ACC112 (cell line): ENCODE measurements at regions not wholly inside any gene's neighbourhood (a gene's known extent, or its start where the extent isn't known, plus 50 kb on each side); places are given as distances from the start of the nearest gene placed in this dataset.

Source experiments
- H2AFZ ChIP-seq: fragments of 200-600 bp; sonication (generic); one replicate; pipeline ENCODE4 v1.6.0; 2017; ENCODE audit warnings: antibody characterized with exemption, low read length; ENCODE audit not compliant: unreplicated experiment
- H3K27ac ChIP-seq: fragments of 200-600 bp; sonication (generic); 2 replicates; pipeline ENCODE4 v1.5.1; 2014; ENCODE audit warnings: low read depth, mild to moderate bottlenecking, antibody characterized with exemption, low read length, moderate library complexity
- H3K27me3 ChIP-seq: fragments of 200-600 bp; sonication (generic); 2 replicates; pipeline ENCODE4 v1.6.1; 2014; ENCODE audit warnings: mild to moderate bottlenecking, antibody characterized with exemption, low read length, moderate library complexity, mixed read lengths; ENCODE audit not compliant: insufficient read depth
- H3K36me3 ChIP-seq: fragments of 200-600 bp; sonication (generic); 2 replicates; pipeline ENCODE4 v1.6.1; 2016; ENCODE audit warnings: mild to moderate bottlenecking, antibody characterized with exemption, low read length, moderate library complexity, mixed read lengths; ENCODE audit not compliant: insufficient read depth
- H3K4me1 ChIP-seq: fragments of 200-600 bp; sonication (generic); one replicate; pipeline ENCODE4 v1.6.1; 2016; ENCODE audit warnings: low read length, mixed read lengths; ENCODE audit not compliant: insufficient read depth, unreplicated experiment, control insufficient read depth
- H3K4me3 ChIP-seq: fragments of 200-600 bp; sonication (generic); 2 replicates; pipeline ENCODE4 v1.5.1; 2014; ENCODE audit warnings: mild to moderate bottlenecking, low read depth, low read length
- H3K79me2 ChIP-seq: fragments of 200-600 bp; sonication (generic); one replicate; pipeline ENCODE4 v1.6.0; 2016; ENCODE audit warnings: low read length; ENCODE audit not compliant: control insufficient read depth, unreplicated experiment, insufficient read depth

DNA sequence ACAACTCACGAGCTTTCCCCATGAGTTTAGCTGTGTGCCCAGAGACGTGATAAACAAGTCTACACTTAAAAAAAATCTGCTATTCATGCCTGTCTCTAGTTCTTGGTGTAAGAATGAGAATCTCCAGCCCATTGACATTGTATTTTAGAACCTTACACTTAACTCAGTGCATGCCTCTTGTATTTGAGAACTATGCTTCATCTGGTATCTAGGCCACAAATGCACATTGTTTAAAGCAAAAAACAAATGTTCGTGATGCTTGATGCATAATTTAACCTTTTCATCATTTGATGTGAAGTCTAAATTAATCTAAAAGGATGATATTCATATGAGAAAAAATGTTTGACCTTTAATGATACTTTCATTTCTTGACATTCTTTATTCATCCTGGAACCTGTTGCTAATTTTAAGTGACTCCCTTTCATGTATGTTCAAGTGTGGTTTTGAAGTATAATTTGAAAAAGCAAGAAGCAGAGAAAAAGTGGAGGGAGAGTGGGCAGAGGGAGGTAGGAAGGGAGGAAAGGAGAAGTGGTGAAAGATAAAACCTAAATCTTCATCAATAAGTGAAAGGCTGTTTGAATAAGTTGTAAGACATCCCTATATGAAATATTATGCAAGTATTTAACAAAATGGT is 116.9 kb downstream of the PFDN4 start:
- no peaks in the 10 kb centered on the region for H3K79me2 ChIP-seq
- no peak overlapping the region for H3K27ac ChIP-seq
- H3K27me3 ChIP-seq = no peaks in the 10 kb centered on the region
- no peaks in the 10 kb centered on the region for H3K36me3 ChIP-seq
- H3K4me1 ChIP-seq = peaks cover 7% of the 10 kb centered on the region
- no peak overlapping the region for H2AFZ ChIP-seq
- no peak overlapping the region for H3K4me3 ChIP-seq

DNA sequence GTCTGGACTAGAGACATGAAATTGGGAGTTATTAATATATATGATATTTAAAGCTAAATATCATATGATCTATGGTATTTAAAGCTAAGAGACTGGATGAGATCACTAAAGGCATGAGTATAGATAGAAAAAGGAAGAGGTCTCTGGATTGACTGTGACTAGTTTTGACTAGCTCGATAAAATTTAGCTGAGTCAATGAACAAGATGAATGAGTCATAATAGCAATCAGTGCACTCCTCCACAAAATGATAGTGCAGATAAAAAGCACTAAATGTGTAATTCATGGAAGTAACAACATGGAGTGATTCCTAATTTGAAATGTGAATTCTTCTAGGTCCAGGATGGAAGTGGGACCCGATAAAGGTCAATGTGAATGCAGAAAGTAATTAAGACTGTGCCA is 127.4 kb downstream of the PFDN4 start:
- Histone ChIP-seq H3K4me1 (peaks cover 16% of the 10 kb centered on the region), H3K36me3 (no peaks in the 10 kb centered on the region), H3K27ac (no peak overlapping the region), H3K27me3 (no peaks in the 10 kb centered on the region), H3K79me2 (no peaks in the 10 kb centered on the region), H3K4me3 (no peak overlapping the region), H2AFZ (no peak overlapping the region)

DNA sequence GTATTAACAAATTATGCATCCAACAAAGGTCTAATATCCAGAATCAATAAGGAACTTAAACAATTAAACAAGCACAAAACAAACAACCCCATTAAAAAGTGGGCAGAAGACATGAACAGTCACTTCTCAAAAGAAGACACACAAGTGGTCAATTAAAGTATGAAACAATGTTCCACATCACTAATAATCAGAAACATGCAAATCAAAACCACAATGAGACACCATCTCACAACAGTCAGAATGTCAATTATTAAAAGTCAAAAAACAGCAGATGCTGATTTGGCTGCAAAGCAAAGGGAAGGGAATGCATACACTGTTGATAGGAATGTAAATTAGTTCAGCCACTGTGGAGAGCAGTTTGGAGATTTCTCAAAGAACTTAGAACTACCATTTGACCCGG is 129.3 kb downstream of the PFDN4 start:
- Histone ChIP-seq H3K27me3 (no peaks in the 10 kb centered on the region), H3K79me2 (no peaks in the 10 kb centered on the region), H3K36me3 (no peaks in the 10 kb centered on the region), H3K4me1 (peaks cover 34% of the 10 kb centered on the region), H3K4me3 (no peak overlapping the region), H2AFZ (no peak overlapping the region), H3K27ac (no peak overlapping the region)

GRCh38 chr20:54339093-54339492 is 131.2 kb downstream of the PFDN4 start:
- Histone ChIP-seq H2AFZ (no peak overlapping the region), H3K27me3 (no peaks in the 10 kb centered on the region)

GRCh38 chr20:54340206-54340605 is 132.3 kb downstream of the PFDN4 start:
- Histone ChIP-seq H2AFZ (peak overlapping the region; percentile 84), H3K27me3 (no peaks in the 10 kb centered on the region), H3K4me1 (peaks cover 36% of the 10 kb centered on the region), H3K4me3 (peak overlapping the region; percentile 60; the same call in 1 of the 2 replicates), H3K27ac (peak overlapping the region; percentile 86), H3K36me3 (no peaks in the 10 kb centered on the region), H3K79me2 (no peaks in the 10 kb centered on the region)

More at GRCh38 chr20:54339093-54339492, 131.2 kb downstream of the PFDN4 start:
- peaks cover 34% of the 10 kb centered on the region for H3K4me1 ChIP-seq
- H3K36me3 ChIP-seq = no peaks in the 10 kb centered on the region
- H3K4me3 ChIP-seq = no peak overlapping the region
- no peak overlapping the region for H3K27ac ChIP-seq
- H3K79me2 ChIP-seq = no peaks in the 10 kb centered on the region

GRCh38 chr20:54340667-54341081 is 132.8 kb downstream of the PFDN4 start:
- H2AFZ ChIP-seq = peak overlapping the region; percentile 84
- H3K79me2 ChIP-seq = no peaks in the 10 kb centered on the region
- H3K4me3 ChIP-seq = peak overlapping the region; percentile 60; the same call in 1 of the 2 replicates
- H3K4me1 ChIP-seq = peaks cover 35% of the 10 kb centered on the region
- H3K27me3 ChIP-seq = no peaks in the 10 kb centered on the region
- no peaks in the 10 kb centered on the region for H3K36me3 ChIP-seq
- H3K27ac ChIP-seq = peak overlapping the region; percentile 86

DNA sequence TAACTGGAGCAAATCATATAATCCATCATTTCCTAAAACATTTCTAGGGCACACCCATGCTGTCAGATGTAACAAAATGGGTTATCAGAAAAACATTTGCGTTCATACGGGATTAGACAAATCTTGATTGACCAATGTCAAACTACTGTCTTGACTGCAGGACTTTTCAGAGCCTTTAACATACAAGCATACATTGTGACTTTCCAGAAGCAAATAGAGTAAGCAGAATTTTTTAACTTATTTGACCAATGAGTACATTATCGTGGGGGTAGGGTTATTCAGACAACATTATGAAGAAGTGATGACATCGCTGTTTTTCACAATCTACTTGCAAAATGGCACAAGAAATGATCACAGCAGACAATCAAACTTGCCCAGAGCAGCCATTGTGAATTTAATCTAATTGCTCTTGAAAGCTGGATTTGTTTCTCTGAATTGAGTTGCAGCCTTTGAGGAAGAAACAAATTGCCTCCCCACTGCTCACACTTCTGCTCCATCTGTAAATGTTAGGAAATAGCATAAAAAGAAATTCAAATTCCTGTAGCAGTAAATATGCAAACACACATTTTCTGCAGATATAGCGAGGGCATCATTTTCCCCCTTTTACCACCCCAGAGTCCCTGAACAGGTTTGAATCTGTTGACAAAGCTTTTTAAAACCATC is 133.0 kb upstream of the DOK5 start:
- no peaks in the 10 kb centered on the region for H3K36me3 ChIP-seq
- no peaks in the 10 kb centered on the region for H3K79me2 ChIP-seq
- no peak overlapping the region for H2AFZ ChIP-seq
- no peaks in the 10 kb centered on the region for H3K27me3 ChIP-seq
- no peak overlapping the region for H3K4me3 ChIP-seq
- H3K4me1 ChIP-seq = peaks cover 51% of the 10 kb centered on the region
- no peak overlapping the region for H3K27ac ChIP-seq

DNA sequence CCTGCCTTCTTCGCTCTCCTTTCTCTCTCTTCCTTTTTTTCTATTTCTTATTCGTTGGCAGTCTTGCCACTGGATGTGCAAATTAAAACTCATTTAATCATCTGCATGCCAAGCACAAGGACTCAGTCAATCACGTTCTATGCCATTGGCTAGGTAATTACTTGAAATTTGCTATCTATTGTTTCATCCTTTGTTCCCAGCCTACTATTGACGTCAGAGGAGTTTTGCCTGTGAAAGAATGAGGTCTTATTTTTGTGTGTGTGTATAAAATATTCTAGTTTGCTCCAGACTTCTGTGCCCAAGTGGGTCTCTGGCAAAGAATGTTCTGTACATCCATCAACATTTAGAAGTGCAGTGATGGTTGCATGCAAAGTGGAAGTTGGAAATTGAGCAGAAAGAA is 132.3 kb upstream of the DOK5 start:
- Histone ChIP-seq H3K36me3 (no peaks in the 10 kb centered on the region), H3K27ac (no peak overlapping the region), H3K27me3 (no peaks in the 10 kb centered on the region), H3K4me1 (peaks cover 54% of the 10 kb centered on the region), H3K4me3 (no peak overlapping the region), H3K79me2 (no peaks in the 10 kb centered on the region), H2AFZ (no peak overlapping the region)

DNA sequence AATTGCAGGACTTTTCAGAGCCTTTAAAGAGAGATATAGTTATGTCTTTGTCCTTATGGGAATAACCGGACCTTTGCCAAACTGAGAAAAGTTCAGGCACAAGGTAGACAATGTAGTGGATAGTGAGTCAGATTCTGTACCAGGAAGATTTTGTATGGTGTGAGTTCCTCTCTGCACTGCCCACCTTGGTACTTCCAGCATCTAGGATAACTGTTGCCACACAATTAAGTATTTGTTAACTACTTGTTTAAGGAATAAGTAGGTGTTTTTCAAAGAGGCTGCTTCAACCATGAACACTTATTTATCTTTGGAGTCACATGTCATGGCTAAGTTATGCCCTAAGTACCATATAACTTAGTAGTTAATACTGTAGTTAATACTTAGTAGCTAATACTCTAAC is 131.8 kb upstream of the DOK5 start:
- Histone ChIP-seq H2AFZ (no peak overlapping the region), H3K4me3 (no peak overlapping the region), H3K27me3 (no peaks in the 10 kb centered on the region), H3K36me3 (no peaks in the 10 kb centered on the region), H3K27ac (no peak overlapping the region), H3K79me2 (no peaks in the 10 kb centered on the region), H3K4me1 (peaks cover 54% of the 10 kb centered on the region)

DNA sequence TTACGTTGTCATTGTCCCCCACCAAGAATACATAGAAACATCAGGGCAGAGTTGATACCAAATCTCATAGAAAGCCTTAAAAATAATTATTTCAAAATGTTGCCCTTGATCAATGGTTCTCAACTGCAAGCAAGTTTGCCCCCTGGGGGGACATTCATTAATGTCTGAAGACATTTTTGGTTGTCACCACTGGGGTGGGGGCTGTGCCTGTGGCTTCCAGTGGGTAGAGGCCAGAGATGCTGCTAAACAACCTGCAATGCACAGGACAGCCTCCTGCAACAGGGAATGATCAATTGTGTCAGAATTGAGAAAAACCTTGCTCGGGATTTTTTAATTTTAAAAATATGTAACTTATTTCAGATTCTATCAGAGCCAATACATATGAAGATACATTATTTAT is 130.6 kb upstream of the DOK5 start:
- H3K79me2 ChIP-seq = no peaks in the 10 kb centered on the region
- H3K36me3 ChIP-seq = no peaks in the 10 kb centered on the region
- peak overlapping the region; percentile 56 for H3K27ac ChIP-seq
- no peaks in the 10 kb centered on the region for H3K27me3 ChIP-seq
- H3K4me1 ChIP-seq = peaks cover 53% of the 10 kb centered on the region
- H2AFZ ChIP-seq = no peak overlapping the region
- H3K4me3 ChIP-seq = no peak overlapping the region; the same call in 1 of the 2 replicates

DNA sequence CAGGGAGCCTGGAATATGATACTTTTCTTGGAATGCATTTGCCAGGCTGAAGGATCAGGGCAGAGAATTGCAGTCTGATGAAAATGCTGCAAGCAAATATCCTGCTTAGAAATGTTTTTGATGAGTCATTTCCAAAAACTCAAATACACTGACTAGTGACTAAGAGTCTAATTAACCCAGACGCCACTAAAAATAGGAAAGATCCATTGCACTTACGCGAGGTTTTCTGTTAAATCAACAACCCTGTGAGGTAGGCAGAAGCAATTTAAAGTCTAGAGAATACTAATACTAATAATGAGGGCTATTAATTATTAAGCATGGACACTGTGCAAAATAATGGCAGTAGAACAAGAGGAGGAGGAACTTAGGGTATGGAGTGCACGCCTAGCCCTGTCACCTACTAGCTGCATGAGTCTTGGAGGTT is 130.1 kb upstream of the DOK5 start:
- Histone ChIP-seq H2AFZ (no peak overlapping the region), H3K4me1 (peaks cover 53% of the 10 kb centered on the region), H3K27ac (peak overlapping the region; percentile 56), H3K36me3 (no peaks in the 10 kb centered on the region), H3K27me3 (no peaks in the 10 kb centered on the region), H3K4me3 (peak overlapping the region; percentile 8), H3K79me2 (no peaks in the 10 kb centered on the region)
